ENCODE measurements at regions not wholly inside any gene's neighbourhood (a gene's known extent, or its start where the extent isn't known, plus 50 kb on each side); places are given as distances from the start of the nearest gene placed in this dataset.

GRCh38 chr2:59622599-59623308, 930.7 kb downstream of the BCL11A start:
- Mint-ChIP-seq H3K27me3 (ENCODE audit: low read depth) (no peaks in the 10 kb centered on the region), H3K27ac (no peak overlapping the region), H3K4me3 (no peak overlapping the region), H3K4me1 (no peaks in the 10 kb centered on the region), H3K9me3 (peaks cover 9% of the 10 kb centered on the region), H3K36me3 (ENCODE audit: low read depth) (peaks cover 6% of the 10 kb centered on the region)
- no peak for TF ChIP-seq CTCF (IDR thresholded peaks at IDR 0.05; ENCODE audit: unreplicated experiment in 3 of 3)

GRCh38 chr2:59604123-59604522, 949.3 kb downstream of the BCL11A start:
- H3K9me3 Mint-ChIP-seq: peaks cover 2% of the 10 kb centered on the region
- no peaks in the 10 kb centered on the region for H3K27me3 Mint-ChIP-seq (ENCODE audit: low read depth)
- H3K36me3 Mint-ChIP-seq (ENCODE audit: low read depth): no peaks in the 10 kb centered on the region
- no peaks in the 10 kb centered on the region for H3K4me1 Mint-ChIP-seq
- TF ChIP-seq CTCF (IDR thresholded peaks at IDR 0.05; ENCODE audit: unreplicated experiment in 3 of 3): no peak
- H3K4me3 Mint-ChIP-seq: no peak overlapping the region
- H3K27ac Mint-ChIP-seq: no peak overlapping the region

- Mint-ChIP-seq H3K4me3 (no peak overlapping the region), H3K9me3 (peaks cover 2% of the 10 kb centered on the region), H3K36me3 (ENCODE audit: low read depth) (no peaks in the 10 kb centered on the region), H3K4me1 (peaks cover 3% of the 10 kb centered on the region), H3K27ac (no peak overlapping the region), H3K27me3 (ENCODE audit: low read depth) (no peaks in the 10 kb centered on the region)
- no peak for TF ChIP-seq CTCF (IDR thresholded peaks at IDR 0.05; ENCODE audit: unreplicated experiment in 3 of 3)
These were observed 958.7 kb downstream of the BCL11A start for GRCh38 chr2:59594671-59595222.

GRCh38 chr2:59590798-59591197, 962.7 kb downstream of the BCL11A start:
- Mint-ChIP-seq H3K27ac (no peak overlapping the region), H3K36me3 (ENCODE audit: low read depth) (no peaks in the 10 kb centered on the region), H3K4me1 (peaks cover 23% of the 10 kb centered on the region), H3K27me3 (ENCODE audit: low read depth) (no peaks in the 10 kb centered on the region), H3K9me3 (peaks cover 2% of the 10 kb centered on the region), H3K4me3 (no peak overlapping the region)
- no peak for TF ChIP-seq CTCF (IDR thresholded peaks at IDR 0.05; ENCODE audit: unreplicated experiment in 3 of 3)

- no peaks in the 10 kb centered on the region for H3K36me3 Mint-ChIP-seq (ENCODE audit: low read depth)
- no peak for TF ChIP-seq CTCF (IDR thresholded peaks at IDR 0.05; ENCODE audit: unreplicated experiment in 3 of 3)
- H3K27ac Mint-ChIP-seq: no peak overlapping the region
- H3K27me3 Mint-ChIP-seq (ENCODE audit: low read depth): no peaks in the 10 kb centered on the region
- H3K4me3 Mint-ChIP-seq: no peak overlapping the region
- H3K9me3 Mint-ChIP-seq: peaks cover 2% of the 10 kb centered on the region
- H3K4me1 Mint-ChIP-seq: peaks cover 28% of the 10 kb centered on the region
These were observed 963.6 kb downstream of the BCL11A start for GRCh38 chr2:59589881-59590280.

GRCh38 chr2:59588286-59588685, 965.2 kb downstream of the BCL11A start:
- Mint-ChIP-seq H3K27me3 (ENCODE audit: low read depth) (no peaks in the 10 kb centered on the region), H3K9me3 (peaks cover 2% of the 10 kb centered on the region), H3K36me3 (ENCODE audit: low read depth) (no peaks in the 10 kb centered on the region), H3K27ac (peak overlapping the region in 2 of 3 experiments; percentile 10 to 68), H3K4me3 (no peak overlapping the region), H3K4me1 (peaks cover 28% of the 10 kb centered on the region)
- TF ChIP-seq CTCF (IDR thresholded peaks at IDR 0.05; ENCODE audit: unreplicated experiment in 3 of 3): no peak

All from nephron (organoid).